Heart left ventricle (tissue), 16 donors: ENCODE measurements at regions not wholly inside any gene's neighbourhood (a gene's known extent, or its start where the extent isn't known, plus 50 kb on each side); places are given as distances from the start of the nearest gene placed in this dataset.

Experiments used
- ATAC-seq, 4 donors: fragments of 200-7000 bp; cut with Tn5 transposase; one replicate each; pipeline ENCODE4 v1.9.1; 2020 to 2022; ENCODE audit warnings: moderate library complexity in 4 of 4, mild to moderate bottlenecking in 3 of 4, moderate number of reproducible peaks in 1 of 4
- DNase-seq, 5 donors: peaks; one replicate each; pipeline ENCODE4 v3.0.0-alpha.2; 2020
- H3K27ac ChIP-seq, 12 donors: fragments of 200-600 bp; sonication (generic) in 4 of 12; one replicate each; pipeline versions ENCODE4 v1.5.0 to v1.8.0; 2016 to 2022; ENCODE audit warnings: mild to moderate bottlenecking in 2 of 12
- H3K27me3 ChIP-seq, 9 donors: fragments of 200-600 bp; sonication (generic) in 2 of 9; one replicate each; pipeline versions ENCODE4 v1.5.1 to v1.8.0; 2016 to 2022; ENCODE audit warnings: mild to moderate bottlenecking in 3 of 9
- H3K36me3 ChIP-seq, 9 donors: fragments of 200-600 bp; sonication (generic) in 2 of 9; one replicate each; pipeline versions ENCODE4 v1.5.0 to v1.8.0; 2018 to 2022; ENCODE audit warnings: mild to moderate bottlenecking in 2 of 9
- H3K4me1 ChIP-seq, 12 donors: fragments of 200-600 bp; sonication (generic) in 4 of 12; one replicate each; pipeline versions ENCODE4 v1.5.0 to v1.8.0; 2016 to 2022; ENCODE audit warnings: mild to moderate bottlenecking in 3 of 12
- H3K4me3 ChIP-seq, 12 donors: fragments of 200-600 bp; sonication (generic) in 4 of 12; one replicate each; pipeline versions ENCODE4 v1.5.0 to v1.8.0; 2017 to 2022; ENCODE audit warnings: mild to moderate bottlenecking in 9 of 12, moderate library complexity in 4 of 12
- H3K9me3 ChIP-seq, 12 donors: fragments of 200-600 bp; sonication (generic) in 4 of 12; one replicate each; pipeline versions ENCODE4 v1.5.0 to v1.8.0; 2016 to 2022; ENCODE audit warnings: mild to moderate bottlenecking in 1 of 12
- POLR2A ChIP-seq, 2 donors: fragments of 450-650 bp; IDR thresholded peaks; one replicate each; pipeline ENCODE4 v1.6.1; 2017; ENCODE audit warnings: antibody characterized with exemption in 2 of 2, mild to moderate bottlenecking in 2 of 2, moderate library complexity in 2 of 2
- WGBS, 4 donors: extraction: QIAGEN DNeasy Blood & Tissue Kit in 2 of 4; methylation state at CpG; one replicate each; pipeline versions ENCODE4 v1.1.5 to v1.1.7; 2013 to 2018; 5-methylcytosine and 5-hydroxymethylcytosine counted together
- intact Hi-C, 10 donors: fragments of 100-400 bp; cut with DNase I; formaldehyde crosslinking; loops; one replicate each; pipeline versions ENCODE4 v1.11.1 to v1.14.2; 2022
- TF ChIP-seq, protein P1 (sequence below), 12 donors: fragments of 200-600 bp; sonication (generic) in 4 of 12; IDR thresholded peaks; one replicate each; pipeline versions ENCODE4 v1.5.0 to v1.8.0; 2018 to 2022; ENCODE audit warnings: antibody characterized with exemption in 12 of 12, mild to moderate bottlenecking in 5 of 12
- donor health status: ischemic (EF 13 %, LVEDD 7.1; RV severe dilation, severe dysfunction).
- donor health status: healthy with polysubstance abuse.
- donor health status: DM: no; HTN: yes; CAD: no.
- donor health status: DM: no; HTN: no; CAD: no.
- donor health status: ischemic (EF 25% LVEDD 6.9; RV normal size, moderate dysfunction).
- donor health status: ischemic (EF 25% LVEDD 5.7; RV mildly dilated, moderate dysfunction).
- donor health status: healthy.
- donor health status: DM: yes; HTN: yes; CAD: no.
- donor health status: ischemic (EF 35%, LVEDD 5.7; RV mildly dilated, moderate dysfunction).
- donor health status: nonischemic (EF 11% LVEDD 7.7; RV severe dilation, severe dysfunction).
- donor health status: DM: yes; HTN: yes; CAD: no.
- donor health status: PGD.
- donor health status: ischemic (EF 29% LVEDD 5.4; RV normal size, mild dysfunction).
- donor health status: nonischemic (EF 23%, LVEDD 6.1; RV moderate dilation, normal function).

GRCh38 chr3:194769020-194769643 lies 83.4 kb downstream of the FAM43A start:
- no peaks in the 10 kb centered on the region for H3K36me3 ChIP-seq
- H3K27me3 ChIP-seq = no peaks in the 10 kb centered on the region
- peak overlapping the region in 10 of 12 donors; percentile 6 to 66 (median 49) for H3K27ac ChIP-seq
- DNase-seq = peak; percentile 91 to 97 (median 92)
- peak; percentile 98 to 99 (median 99) for ATAC-seq
- WGBS, 4 donors = 3 to 4% (median 3%) methylated on average over 16 of the region's 16 CpGs
- intact Hi-C loops = loop anchor here in 5 of 10 donors (1.0 to 10.0 kb wide), 5 partner anchors 74 to 493 kb away; partner anchors contain the start of gene FAM43A (in 2 of the 5)
- peaks cover 0 to 45% (median 18%) of the 10 kb centered on the region in 12 donors for H3K4me1 ChIP-seq
- peak overlapping the region in 10 of 12 donors; percentile 26 to 60 (median 45) for H3K4me3 ChIP-seq
- no peak for TF ChIP-seq POLR2A (IDR thresholded peaks at IDR 0.05)
- TF ChIP-seq, protein P1, sequence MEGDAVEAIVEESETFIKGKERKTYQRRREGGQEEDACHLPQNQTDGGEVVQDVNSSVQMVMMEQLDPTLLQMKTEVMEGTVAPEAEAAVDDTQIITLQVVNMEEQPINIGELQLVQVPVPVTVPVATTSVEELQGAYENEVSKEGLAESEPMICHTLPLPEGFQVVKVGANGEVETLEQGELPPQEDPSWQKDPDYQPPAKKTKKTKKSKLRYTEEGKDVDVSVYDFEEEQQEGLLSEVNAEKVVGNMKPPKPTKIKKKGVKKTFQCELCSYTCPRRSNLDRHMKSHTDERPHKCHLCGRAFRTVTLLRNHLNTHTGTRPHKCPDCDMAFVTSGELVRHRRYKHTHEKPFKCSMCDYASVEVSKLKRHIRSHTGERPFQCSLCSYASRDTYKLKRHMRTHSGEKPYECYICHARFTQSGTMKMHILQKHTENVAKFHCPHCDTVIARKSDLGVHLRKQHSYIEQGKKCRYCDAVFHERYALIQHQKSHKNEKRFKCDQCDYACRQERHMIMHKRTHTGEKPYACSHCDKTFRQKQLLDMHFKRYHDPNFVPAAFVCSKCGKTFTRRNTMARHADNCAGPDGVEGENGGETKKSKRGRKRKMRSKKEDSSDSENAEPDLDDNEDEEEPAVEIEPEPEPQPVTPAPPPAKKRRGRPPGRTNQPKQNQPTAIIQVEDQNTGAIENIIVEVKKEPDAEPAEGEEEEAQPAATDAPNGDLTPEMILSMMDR (IDR thresholded peaks at IDR 0.05) = peak in 1 of 12 donors; percentile 4
- no peaks in the 10 kb centered on the region for H3K9me3 ChIP-seq

DNA sequence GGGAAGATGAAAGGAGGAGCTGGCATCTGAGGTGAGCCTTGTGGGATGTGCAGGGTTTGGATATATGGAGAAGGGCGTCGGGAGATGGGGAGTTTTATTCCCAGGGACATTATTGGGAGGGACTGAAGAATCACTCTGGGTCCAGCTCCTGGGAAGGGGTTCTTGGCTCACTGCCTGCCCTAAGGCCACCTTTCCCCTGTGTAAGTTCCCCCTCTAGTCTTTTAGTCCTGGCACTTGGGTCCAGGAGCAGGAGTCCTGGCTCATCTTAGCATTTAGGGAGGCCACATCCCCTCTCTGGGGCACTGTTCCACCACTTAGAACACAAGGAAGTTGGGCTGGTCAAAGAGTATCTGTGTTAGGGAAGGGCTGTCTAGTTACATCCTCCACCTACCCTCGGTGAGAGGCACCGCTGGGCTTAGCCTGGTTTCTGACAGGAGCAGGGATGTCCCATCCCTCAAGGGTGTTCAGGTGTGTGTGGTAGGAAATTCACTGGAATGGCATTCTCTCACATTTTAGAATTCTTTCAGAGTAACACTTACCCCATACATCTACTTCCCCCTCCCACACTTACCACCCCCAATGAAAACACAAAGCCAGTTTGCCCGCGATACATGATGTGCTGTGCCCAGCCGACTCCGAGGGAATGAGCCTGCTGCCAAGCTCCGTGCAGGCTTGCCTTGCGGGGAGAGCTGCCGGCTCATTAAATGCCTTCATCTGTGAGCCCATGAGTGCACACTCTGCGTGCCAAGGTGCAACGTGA lies 86.7 kb downstream of the FAM43A start:
- no peak for ATAC-seq
- H3K4me1 ChIP-seq = peaks cover 0 to 49% (median 21%) of the 10 kb centered on the region in 12 donors
- H3K27me3 ChIP-seq = no peaks in the 10 kb centered on the region
- TF ChIP-seq, protein P1 (IDR thresholded peaks at IDR 0.05) = no peak
- no peak for TF ChIP-seq POLR2A (IDR thresholded peaks at IDR 0.05)
- peak overlapping the region in 2 of 12 donors; percentile 29 to 51 for H3K27ac ChIP-seq
- H3K9me3 ChIP-seq = no peaks in the 10 kb centered on the region
- WGBS, 4 donors = 65 to 80% (median 75%) methylated on average over 13 of the region's 13 CpGs
- intact Hi-C loops = loop anchor here in 5 of 10 donors (2.0 to 10.0 kb wide), 5 partner anchors 85 to 335 kb away; partner anchors contain the start of gene FAM43A (in 4 of the 5)
- no peaks in the 10 kb centered on the region for H3K36me3 ChIP-seq
- no peak for DNase-seq
- H3K4me3 ChIP-seq = peak overlapping the region in 1 of 12 donors; percentile 7

GRCh38 chr3:194773216-194773615 lies 87.5 kb downstream of the FAM43A start:
- TF ChIP-seq, protein P1 (IDR thresholded peaks at IDR 0.05) = no peak
- TF ChIP-seq POLR2A (IDR thresholded peaks at IDR 0.05) = no peak
- Histone ChIP-seq H3K4me1 (peaks cover 0 to 49% (median 21%) of the 10 kb centered on the region in 12 donors), H3K9me3 (no peaks in the 10 kb centered on the region), H3K4me3 (peak overlapping the region in 1 of 12 donors; percentile 7), H3K36me3 (no peaks in the 10 kb centered on the region), H3K27ac (peak overlapping the region in 2 of 12 donors; percentile 29 to 51), H3K27me3 (no peaks in the 10 kb centered on the region)
- intact Hi-C loops = loop anchor here in 5 of 10 donors (2.0 to 10.0 kb wide), 5 partner anchors 86 to 334 kb away; partner anchors contain the start of gene FAM43A (in 4 of the 5)
- WGBS, 4 donors = 19 to 50% (median 33%) methylated on average over 5 of the region's 5 CpGs
- DNase-seq (peak in 4 of 5 donors; percentile 45 to 65 (median 54)), ATAC-seq (peak in 3 of 4 donors; percentile 52 to 58 (median 52))
